H9 (cell line): ENCODE measurements at regions not wholly inside any gene's neighbourhood (a gene's known extent, or its start where the extent isn't known, plus 50 kb on each side); places are given as distances from the start of the nearest gene placed in this dataset.

Source experiments
- DNase-seq: peaks from one replicate; pipeline ENCODE4 v3.0.0-alpha.2; 2017
- H2AFZ ChIP-seq: one replicate; pipeline ENCODE4 v1.6.1; 2013; ENCODE audit warnings: mild to moderate bottlenecking, low read length, control low read depth, moderate library complexity
- H2AK5ac ChIP-seq: 2 replicates; pipeline ENCODE4 v1.6.1; 2013; ENCODE audit warnings: low read length, control low read depth, mixed read lengths; ENCODE audit not compliant: insufficient read length
- H2BK120ac ChIP-seq: one replicate; pipeline ENCODE4 v1.6.1; 2013; ENCODE audit warnings: low read depth, mild to moderate bottlenecking, low read length, control low read depth, inconsistent platforms; ENCODE audit not compliant: poor library complexity, severe bottlenecking
- H2BK12ac ChIP-seq: 2 replicates; pipeline ENCODE4 v1.6.1; 2013; ENCODE audit warnings: low read length, control low read depth, mixed read lengths, low read depth; ENCODE audit not compliant: insufficient read length
- H2BK15ac ChIP-seq: 2 replicates; pipeline ENCODE4 v1.6.1; 2013; ENCODE audit warnings: low read depth, low read length, control low read depth
- H2BK20ac ChIP-seq: one replicate; pipeline ENCODE4 v1.6.1; 2013; ENCODE audit warnings: low read depth, mild to moderate bottlenecking, low read length, control low read depth, inconsistent platforms; ENCODE audit not compliant: poor library complexity, severe bottlenecking
- H2BK5ac ChIP-seq: 2 replicates; pipeline ENCODE4 v1.6.1; 2013; ENCODE audit warnings: low read length, control low read depth, mixed read lengths; ENCODE audit not compliant: insufficient read length
- H3K14ac ChIP-seq: 2 replicates; pipeline ENCODE4 v1.6.1; 2013; ENCODE audit warnings: low read length, control low read depth; ENCODE audit not compliant: insufficient read depth
- H3K18ac ChIP-seq: 2 replicates; pipeline ENCODE4 v1.6.1; 2013; ENCODE audit warnings: low read depth, mild to moderate bottlenecking, mixed read lengths, low read length, control low read depth; ENCODE audit not compliant: insufficient read length
- H3K23ac ChIP-seq: 2 replicates; pipeline ENCODE4 v1.6.1; 2013; ENCODE audit warnings: low read length, control low read depth, mixed read lengths, low read depth; ENCODE audit not compliant: insufficient read length
- H3K23me2 ChIP-seq: 2 replicates; pipeline ENCODE4 v1.6.1; 2013; ENCODE audit warnings: low read depth, mild to moderate bottlenecking, mixed read lengths, low read length, control low read depth; ENCODE audit not compliant: insufficient read length, poor library complexity, severe bottlenecking
- H3K27ac ChIP-seq: 2 replicates; pipeline ENCODE4 v1.5.1; 2013; ENCODE audit warnings: low read length, control low read depth, mixed read lengths, low read depth; ENCODE audit not compliant: insufficient read length
- H3K27me3 ChIP-seq: 2 replicates; pipeline ENCODE4 v1.6.1; 2013; ENCODE audit warnings: low read length, control low read depth, inconsistent platforms; ENCODE audit not compliant: insufficient read depth
- H3K4ac ChIP-seq: 2 replicates; pipeline ENCODE4 v1.6.1; 2013; ENCODE audit warnings: low read depth, mild to moderate bottlenecking, control low read depth, inconsistent platforms, low read length, moderate library complexity
- H3K4me1 ChIP-seq: 2 replicates; pipeline ENCODE4 v1.6.1; 2013; ENCODE audit warnings: low read length, control low read depth, inconsistent platforms; ENCODE audit not compliant: insufficient read depth
- H3K4me2 ChIP-seq: 2 replicates; pipeline ENCODE4 v1.6.1; 2013; ENCODE audit warnings: low read length, control low read depth, mixed read lengths; ENCODE audit not compliant: insufficient read length, insufficient read depth
- H3K56ac ChIP-seq: 2 replicates; pipeline ENCODE4 v1.6.1; 2013; ENCODE audit warnings: low read depth, mild to moderate bottlenecking, mixed read lengths, low read length, control low read depth; ENCODE audit not compliant: insufficient read length
- H3K79me1 ChIP-seq: 2 replicates; pipeline ENCODE4 v1.6.1; 2013; ENCODE audit warnings: low read depth, mild to moderate bottlenecking, moderate library complexity, low read length, control low read depth, inconsistent platforms; ENCODE audit not compliant: insufficient read depth, poor library complexity, severe bottlenecking
- H3K79me2 ChIP-seq: 2 replicates; pipeline ENCODE4 v1.6.1; 2013; ENCODE audit warnings: low read length, control low read depth, inconsistent platforms; ENCODE audit not compliant: insufficient read depth
- H3K9ac ChIP-seq: 2 replicates; pipeline ENCODE4 v1.6.1; 2013; ENCODE audit warnings: low read length, control low read depth, mixed read lengths; ENCODE audit not compliant: insufficient read length; ENCODE audit errors: extremely low read depth
- H3K9me3 ChIP-seq: one replicate; pipeline ENCODE4 v1.6.1; 2013; ENCODE audit warnings: low read depth, low read length, inconsistent platforms; ENCODE audit not compliant: control insufficient read depth
- H3T11ph ChIP-seq: one replicate; pipeline ENCODE4 v1.6.1; 2013; ENCODE audit warnings: mild to moderate bottlenecking, low read length, control low read depth, inconsistent platforms
- H4K20me1 ChIP-seq: one replicate; pipeline ENCODE4 v1.6.1; 2013; ENCODE audit not compliant: control insufficient read depth, insufficient read length, insufficient read depth
- H4K5ac ChIP-seq: 2 replicates; pipeline ENCODE4 v1.6.1; 2013; ENCODE audit warnings: low read depth, mild to moderate bottlenecking, mixed read lengths, low read length, control low read depth; ENCODE audit not compliant: insufficient read length
- H4K8ac ChIP-seq: replicated peaks from 2 replicates; pipeline ENCODE4 v1.6.1; 2013; ENCODE audit warnings: low read length, control low read depth, mixed read lengths, low read depth; ENCODE audit not compliant: insufficient read length
- H4K91ac ChIP-seq: 2 replicates; pipeline ENCODE4 v1.6.1; 2013; ENCODE audit warnings: low read depth, mild to moderate bottlenecking, moderate library complexity, mixed read lengths, low read length, control low read depth; ENCODE audit not compliant: insufficient read length
- H3K27ac Mint-ChIP-seq, 3 experiments: 2 replicates in 2 of 3; 3 replicates in 1 of 3; pipeline ENCODE4 v1.8.0; 2020 to 2021; ENCODE audit warnings: mixed read lengths in 3 of 3, mild to moderate bottlenecking in 1 of 3, moderate library complexity in 1 of 3
- H3K27me3 Mint-ChIP-seq: 2 replicates; pipeline ENCODE4 v1.8.0; 2021; ENCODE audit warnings: low read depth, mild to moderate bottlenecking, moderate library complexity, mixed read lengths
- H3K36me3 Mint-ChIP-seq, 3 experiments: 2 replicates in 2 of 3; 3 replicates in 1 of 3; pipeline ENCODE4 v1.8.0; 2020 to 2021; ENCODE audit warnings: low read depth in 3 of 3, mixed read lengths in 3 of 3; ENCODE audit not compliant: insufficient read depth in 1 of 3
- H3K4me1 Mint-ChIP-seq, 2 experiments: 2 replicates each; pipeline ENCODE4 v1.8.0; 2020; ENCODE audit warnings: mixed read lengths in 2 of 2
- H3K4me3 Mint-ChIP-seq, 2 experiments: 2 replicates in 1 of 2; 3 replicates in 1 of 2; pipeline ENCODE4 v1.8.0; 2020 to 2021; ENCODE audit warnings: mild to moderate bottlenecking in 2 of 2, mixed read lengths in 2 of 2, moderate library complexity in 1 of 2
- H3K9me3 Mint-ChIP-seq, 2 experiments: 2 replicates in 1 of 2; 3 replicates in 1 of 2; pipeline ENCODE4 v1.8.0; 2020; ENCODE audit warnings: mild to moderate bottlenecking in 2 of 2, mixed read lengths in 2 of 2, moderate library complexity in 1 of 2
- CTCF ChIP-seq: fragments of 200-600 bp; sonication (generic); conservative IDR thresholded peaks from 3 replicates; pipeline ENCODE4 v1.8.0; 2021; ENCODE audit warnings: antibody characterized with exemption, mild to moderate bottlenecking
- WGBS: extraction: QIAGEN DNeasy Blood & Tissue Kit; methylation state at CpG from one replicate; pipeline ENCODE4 v1.1.7; 2013; ENCODE audit warnings: missing lambda C conversion rate, low lambda C conversion rate, mixed read lengths; ENCODE audit not compliant: insufficient read length; ENCODE audit errors: extremely low coverage; 5-methylcytosine and 5-hydroxymethylcytosine counted together

- DNase-seq, result no peak
- peaks cover 0 to 3% of the 10 kb centered on the region in 2 experiments; a peak in 2 of 4 replicates for H3K4me1 Mint-ChIP-seq
- H2AK5ac ChIP-seq, result no peak overlapping the region
- H3K9ac ChIP-seq, result no peak overlapping the region
- no peaks in the 10 kb centered on the region for H3K79me2 ChIP-seq
- H3K4me2 ChIP-seq, result no peak overlapping the region
- no peak overlapping the region for H3K14ac ChIP-seq
- no peak overlapping the region; a peak in 2 of 7 replicates for H3K27ac Mint-ChIP-seq
- no peak overlapping the region for H3K4me3 Mint-ChIP-seq
- H4K91ac ChIP-seq, result no peak overlapping the region
- H3K4ac ChIP-seq, result no peak overlapping the region
- H3K27ac ChIP-seq, result no peak overlapping the region
- H3K9me3 ChIP-seq, result no peaks in the 10 kb centered on the region
- peaks cover 4 to 7% of the 10 kb centered on the region in 2 experiments; a peak in 4 of 5 replicates for H3K9me3 Mint-ChIP-seq
- no peak overlapping the region for H3T11ph ChIP-seq
- H3K56ac ChIP-seq, result no peak overlapping the region
- no peak overlapping the region for H2BK12ac ChIP-seq
- H2BK5ac ChIP-seq, result no peak overlapping the region
- H2BK20ac ChIP-seq, result no peak overlapping the region
- no peak overlapping the region for H2BK15ac ChIP-seq
- no peak overlapping the region for H2AFZ ChIP-seq
- no peak overlapping the region for H2BK120ac ChIP-seq
- no peak overlapping the region for H3K23ac ChIP-seq
- no peak overlapping the region for H4K8ac ChIP-seq
- TF ChIP-seq CTCF, result no peak
- H3K4me1 ChIP-seq, result no peaks in the 10 kb centered on the region
- H3K27me3 ChIP-seq, result no peaks in the 10 kb centered on the region
- no peak overlapping the region for H3K18ac ChIP-seq
- no peaks in the 10 kb centered on the region for H3K79me1 ChIP-seq
- H3K36me3 Mint-ChIP-seq, result no peaks in the 10 kb centered on the region; a peak in 1 of 7 replicates
- no peaks in the 10 kb centered on the region for H4K20me1 ChIP-seq
- peaks cover 2% of the 10 kb centered on the region; the same call in 1 of the 2 replicates for H3K27me3 Mint-ChIP-seq
- no peak overlapping the region for H4K5ac ChIP-seq
- no CpG with 5 or more reads among the region's 5 CpGs for WGBS
- no peaks in the 10 kb centered on the region for H3K23me2 ChIP-seq
Measured at GRCh38 chr10:71023704-71024283, 135.4 kb upstream of the PCBD1 start.
